ENCODE measurements at regions not wholly inside any gene's neighbourhood (a gene's known extent, or its start where the extent isn't known, plus 50 kb on each side); places are given as distances from the start of the nearest gene placed in this dataset.

DNA sequence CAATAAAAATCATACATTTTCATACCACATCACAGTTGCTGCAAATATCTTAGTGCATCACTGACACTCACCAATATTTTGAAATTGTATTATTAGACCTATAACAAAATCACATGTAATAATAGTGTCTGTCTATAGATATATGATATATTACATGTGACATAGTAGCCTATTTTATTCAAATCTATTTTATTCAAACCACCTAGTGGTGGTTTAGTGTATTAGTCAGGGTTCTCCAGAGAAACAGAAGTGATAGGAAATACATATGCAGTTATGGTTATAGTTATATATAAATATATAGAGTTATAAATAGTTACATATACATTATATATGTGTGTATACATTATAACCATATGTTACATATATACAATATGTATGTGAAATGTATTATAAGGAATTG is 366.5 kb upstream of the ARID1B start:
- no peak overlapping the region for H3K4me3 ChIP-seq (ENCODE audit: low read depth, low read length)
- TF ChIP-seq, protein P1, sequence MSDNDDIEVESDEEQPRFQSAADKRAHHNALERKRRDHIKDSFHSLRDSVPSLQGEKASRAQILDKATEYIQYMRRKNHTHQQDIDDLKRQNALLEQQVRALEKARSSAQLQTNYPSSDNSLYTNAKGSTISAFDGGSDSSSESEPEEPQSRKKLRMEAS (IDR thresholded peaks at IDR 0.05; ENCODE audit: low read depth, low read length) = no peak
- TF ChIP-seq POLR2A (IDR thresholded peaks at IDR 0.05; ENCODE audit: extremely low read depth, insufficient read length) = no peak
- TF ChIP-seq, protein P2, sequence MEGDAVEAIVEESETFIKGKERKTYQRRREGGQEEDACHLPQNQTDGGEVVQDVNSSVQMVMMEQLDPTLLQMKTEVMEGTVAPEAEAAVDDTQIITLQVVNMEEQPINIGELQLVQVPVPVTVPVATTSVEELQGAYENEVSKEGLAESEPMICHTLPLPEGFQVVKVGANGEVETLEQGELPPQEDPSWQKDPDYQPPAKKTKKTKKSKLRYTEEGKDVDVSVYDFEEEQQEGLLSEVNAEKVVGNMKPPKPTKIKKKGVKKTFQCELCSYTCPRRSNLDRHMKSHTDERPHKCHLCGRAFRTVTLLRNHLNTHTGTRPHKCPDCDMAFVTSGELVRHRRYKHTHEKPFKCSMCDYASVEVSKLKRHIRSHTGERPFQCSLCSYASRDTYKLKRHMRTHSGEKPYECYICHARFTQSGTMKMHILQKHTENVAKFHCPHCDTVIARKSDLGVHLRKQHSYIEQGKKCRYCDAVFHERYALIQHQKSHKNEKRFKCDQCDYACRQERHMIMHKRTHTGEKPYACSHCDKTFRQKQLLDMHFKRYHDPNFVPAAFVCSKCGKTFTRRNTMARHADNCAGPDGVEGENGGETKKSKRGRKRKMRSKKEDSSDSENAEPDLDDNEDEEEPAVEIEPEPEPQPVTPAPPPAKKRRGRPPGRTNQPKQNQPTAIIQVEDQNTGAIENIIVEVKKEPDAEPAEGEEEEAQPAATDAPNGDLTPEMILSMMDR (IDR thresholded peaks at IDR 0.05; ENCODE audit: low read depth, low read length) = no peak
- no peak for TF ChIP-seq MYC (IDR thresholded peaks at IDR 0.05; ENCODE audit: low read depth, low read length)
- DNase-seq (ENCODE audit: low read depth) = no peak

DNA sequence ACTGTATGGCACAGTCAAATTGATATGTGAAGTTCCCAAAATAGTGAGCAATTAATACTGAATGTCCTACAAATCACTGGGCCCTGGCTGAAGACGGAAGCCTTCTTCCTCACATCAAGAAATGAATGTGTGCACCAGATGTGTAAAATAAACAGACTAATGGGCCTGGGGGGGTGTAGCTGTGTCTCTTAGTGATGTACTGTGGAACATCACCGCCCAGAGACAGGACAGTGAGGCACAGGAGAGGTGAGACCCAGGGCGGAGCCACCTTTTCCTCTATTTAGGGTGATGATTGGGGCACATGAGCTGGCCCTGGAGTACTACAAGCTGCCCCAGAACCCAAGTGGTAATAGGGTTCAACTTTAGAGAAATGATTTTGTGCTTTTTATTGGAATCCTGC is 368.5 kb upstream of the ARID1B start:
- no peak overlapping the region for H3K4me3 ChIP-seq (ENCODE audit: low read depth, low read length)
- TF ChIP-seq, protein P1 (IDR thresholded peaks at IDR 0.05; ENCODE audit: low read depth, low read length) = no peak
- TF ChIP-seq, protein P2 (IDR thresholded peaks at IDR 0.05; ENCODE audit: low read depth, low read length) = no peak
- TF ChIP-seq MYC (IDR thresholded peaks at IDR 0.05; ENCODE audit: low read depth, low read length) (no peak), POLR2A (IDR thresholded peaks at IDR 0.05; ENCODE audit: extremely low read depth, insufficient read length) (no peak)
- DNase-seq (ENCODE audit: low read depth) = no peak

DNA sequence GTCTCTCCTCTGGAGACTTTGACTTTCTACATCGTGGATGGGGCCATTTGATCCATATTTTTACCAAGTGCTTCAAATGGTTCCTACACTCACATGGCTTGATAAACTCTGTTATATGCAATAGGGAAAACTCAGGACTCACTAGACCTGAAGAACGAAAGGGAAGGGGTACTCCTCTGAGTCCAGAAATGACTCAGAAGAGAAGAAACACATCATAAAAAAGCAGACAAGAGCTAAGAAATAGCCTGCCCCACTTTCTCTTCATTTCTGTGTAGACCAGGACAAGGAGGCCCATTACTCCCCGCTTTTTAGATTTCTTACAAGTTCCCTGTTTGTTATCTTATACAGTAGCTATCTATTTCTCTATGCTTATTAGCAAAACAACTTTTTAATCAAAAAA is 369.8 kb upstream of the ARID1B start:
- TF ChIP-seq, protein P2 (IDR thresholded peaks at IDR 0.05; ENCODE audit: low read depth, low read length) = no peak
- TF ChIP-seq MYC (IDR thresholded peaks at IDR 0.05; ENCODE audit: low read depth, low read length) (no peak), POLR2A (IDR thresholded peaks at IDR 0.05; ENCODE audit: extremely low read depth, insufficient read length) (no peak)
- TF ChIP-seq, protein P1 (IDR thresholded peaks at IDR 0.05; ENCODE audit: low read depth, low read length) = no peak
- no peak overlapping the region for H3K4me3 ChIP-seq (ENCODE audit: low read depth, low read length)
- no peak for DNase-seq (ENCODE audit: low read depth)

DNA sequence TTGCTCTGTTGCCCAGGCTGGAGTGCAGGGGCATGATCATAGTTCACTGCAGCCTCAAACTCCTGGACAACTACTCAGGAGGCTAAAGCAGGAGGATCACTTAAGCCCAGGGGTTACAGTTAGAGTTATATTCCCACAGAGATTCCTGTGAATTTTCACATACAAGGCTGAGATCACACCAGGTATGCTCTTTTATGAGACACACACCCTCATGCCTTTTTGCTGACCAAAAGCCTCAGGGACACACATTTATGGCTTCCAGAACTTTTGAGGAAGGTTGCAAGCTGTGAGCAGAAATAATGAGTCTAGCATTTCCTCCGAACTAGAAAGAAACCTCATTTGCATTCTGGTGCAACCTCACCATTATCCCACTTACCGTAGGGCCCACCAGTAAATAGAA is 370.5 kb upstream of the ARID1B start:
- TF ChIP-seq, protein P2 (IDR thresholded peaks at IDR 0.05; ENCODE audit: low read depth, low read length) = no peak
- TF ChIP-seq MYC (IDR thresholded peaks at IDR 0.05; ENCODE audit: low read depth, low read length) (no peak), POLR2A (IDR thresholded peaks at IDR 0.05; ENCODE audit: extremely low read depth, insufficient read length) (no peak)
- TF ChIP-seq, protein P1 (IDR thresholded peaks at IDR 0.05; ENCODE audit: low read depth, low read length) = no peak
- no peak for DNase-seq (ENCODE audit: low read depth)
- H3K4me3 ChIP-seq (ENCODE audit: low read depth, low read length) = no peak overlapping the region

DNA sequence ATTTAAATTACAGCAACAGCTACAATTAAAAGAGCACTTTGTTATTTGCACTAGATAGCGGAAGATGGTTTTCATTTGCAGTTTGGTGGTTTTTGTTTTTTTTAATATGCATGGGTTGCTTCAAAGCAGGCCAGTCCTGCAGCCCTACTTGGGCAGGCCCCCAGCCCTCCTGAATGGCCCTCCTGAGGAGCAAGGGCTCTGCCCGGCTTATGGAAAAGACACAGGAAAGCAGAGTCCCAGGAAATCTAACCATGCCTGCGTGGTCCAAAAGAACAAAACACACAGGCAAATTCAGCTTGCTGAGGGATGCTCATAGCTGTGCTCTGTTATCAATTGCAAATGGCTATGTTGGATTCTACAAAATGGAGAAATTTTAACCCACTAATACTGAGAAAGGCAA is 371.1 kb upstream of the ARID1B start:
- H3K4me3 ChIP-seq (ENCODE audit: low read depth, low read length) = no peak overlapping the region
- TF ChIP-seq POLR2A (IDR thresholded peaks at IDR 0.05; ENCODE audit: extremely low read depth, insufficient read length) (no peak), MYC (IDR thresholded peaks at IDR 0.05; ENCODE audit: low read depth, low read length) (no peak)
- TF ChIP-seq, protein P2 (IDR thresholded peaks at IDR 0.05; ENCODE audit: low read depth, low read length) = no peak
- TF ChIP-seq, protein P1 (IDR thresholded peaks at IDR 0.05; ENCODE audit: low read depth, low read length) = no peak
- DNase-seq (ENCODE audit: low read depth) = no peak

DNA sequence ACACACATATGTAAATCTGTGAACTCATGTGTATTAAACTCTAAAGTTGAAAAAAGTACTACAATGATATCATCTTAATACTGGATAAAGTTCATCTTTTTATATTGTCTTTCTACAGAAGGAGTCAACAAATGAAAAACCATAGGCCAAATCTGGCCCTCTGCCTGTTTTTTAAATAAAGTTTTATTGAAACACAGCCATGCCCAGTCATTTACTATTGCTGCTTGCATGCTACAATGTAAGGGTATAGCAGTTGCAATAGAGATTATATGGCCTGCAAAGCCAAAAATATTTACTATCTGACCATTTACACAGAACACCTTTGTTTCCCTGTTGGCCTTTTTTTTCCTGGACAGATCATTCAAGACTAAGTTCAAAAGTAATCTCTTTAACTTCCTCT is 374.6 kb upstream of the ARID1B start:
- no peak for TF ChIP-seq POLR2A (IDR thresholded peaks at IDR 0.05; ENCODE audit: extremely low read depth, insufficient read length)
- TF ChIP-seq, protein P1 (IDR thresholded peaks at IDR 0.05; ENCODE audit: low read depth, low read length) = no peak
- no peak for TF ChIP-seq MYC (IDR thresholded peaks at IDR 0.05; ENCODE audit: low read depth, low read length)
- TF ChIP-seq, protein P2 (IDR thresholded peaks at IDR 0.05; ENCODE audit: low read depth, low read length) = no peak
- no peak for DNase-seq (ENCODE audit: low read depth)
- no peak overlapping the region for H3K4me3 ChIP-seq (ENCODE audit: low read depth, low read length)
